Mucosa of descending colon (tissue), 3 donors: ENCODE measurements at regions not wholly inside any gene's neighbourhood (a gene's known extent, or its start where the extent isn't known, plus 50 kb on each side); places are given as distances from the start of the nearest gene placed in this dataset.

Experiments used
- ATAC-seq: fragments of 200-7000 bp; cut with Tn5 transposase; one replicate; pipeline ENCODE4 v1.9.1; 2020; ENCODE audit warnings: mild to moderate bottlenecking, moderate library complexity
- DNase-seq, 3 donors: peaks; one replicate each; pipeline ENCODE4 v3.0.0-alpha.2; 2020
- H3K36me3 ChIP-seq: fragments of 200-600 bp; one replicate; pipeline ENCODE4 v1.8.0; 2021; ENCODE audit warnings: low read depth, mild to moderate bottlenecking
- H3K4me1 ChIP-seq: fragments of 200-600 bp; one replicate; pipeline ENCODE4 v1.8.0; 2021; ENCODE audit warnings: low read depth, mild to moderate bottlenecking
- H3K4me3 ChIP-seq: fragments of 200-600 bp; one replicate; pipeline ENCODE4 v1.8.0; 2021; ENCODE audit warnings: mild to moderate bottlenecking
- H3K9me3 ChIP-seq: fragments of 200-600 bp; one replicate; pipeline ENCODE4 v1.8.0; 2021; ENCODE audit warnings: mild to moderate bottlenecking
- CTCF ChIP-seq: fragments of 200-600 bp; IDR thresholded peaks from one replicate; pipeline ENCODE4 v1.8.0; 2022; ENCODE audit warnings: antibody characterized with exemption, mild to moderate bottlenecking
- intact Hi-C, 2 donors: fragments of 100-400 bp; cut with DNase I in 1 of 2; cut with micrococcal nuclease in 1 of 2; formaldehyde crosslinking; loops; one replicate each; pipeline versions ENCODE4 v1.11.0 to v1.11.1; 2022; cut with DNase I, micrococcal nuclease
- donor health status: DM: no; HTN: no; CAD: no; lungs with moderate emphysema.
- donor health status: DM: no; HTN: no; CAD: no.
- donor health status: DM: no; HTN: yes; CAD: no.

GRCh38 chr13:73607489-73608156 lies 526.6 kb downstream of the KLF12 start:
- Histone ChIP-seq H3K9me3 (no peaks in the 10 kb centered on the region), H3K4me3 (no peak overlapping the region), H3K36me3 (no peaks in the 10 kb centered on the region), H3K4me1 (peaks cover 11% of the 10 kb centered on the region)
- intact Hi-C loops = no loop called here
- ATAC-seq = no peak
- no peak for TF ChIP-seq CTCF
- DNase-seq = no peak

GRCh38 chr13:73603646-73604045 lies 530.6 kb downstream of the KLF12 start:
- Histone ChIP-seq H3K4me1 (no peaks in the 10 kb centered on the region), H3K36me3 (no peaks in the 10 kb centered on the region), H3K9me3 (no peaks in the 10 kb centered on the region), H3K4me3 (no peak overlapping the region)
- intact Hi-C loops = no loop called here
- no peak for TF ChIP-seq CTCF
- DNase-seq = no peak
- no peak for ATAC-seq

- Histone ChIP-seq H3K9me3 (no peaks in the 10 kb centered on the region), H3K4me3 (no peak overlapping the region), H3K36me3 (no peaks in the 10 kb centered on the region), H3K4me1 (no peaks in the 10 kb centered on the region)
- ATAC-seq (no peak), DNase-seq (no peak)
- TF ChIP-seq CTCF = no peak
- intact Hi-C loops = no loop called here
These were observed 531.9 kb downstream of the KLF12 start for GRCh38 chr13:73602295-73602694.

- H3K4me1 ChIP-seq = no peaks in the 10 kb centered on the region
- no peaks in the 10 kb centered on the region for H3K9me3 ChIP-seq
- no peaks in the 10 kb centered on the region for H3K36me3 ChIP-seq
- intact Hi-C loops = no loop called here
- no peak for TF ChIP-seq CTCF
- ATAC-seq (no peak), DNase-seq (no peak)
- H3K4me3 ChIP-seq = no peak overlapping the region
These were observed 532.5 kb downstream of the KLF12 start for GRCh38 chr13:73601708-73602107.

GRCh38 chr13:73599232-73600128 lies 534.7 kb downstream of the KLF12 start:
- Histone ChIP-seq H3K9me3 (no peaks in the 10 kb centered on the region), H3K4me1 (no peaks in the 10 kb centered on the region), H3K36me3 (no peaks in the 10 kb centered on the region), H3K4me3 (no peak overlapping the region)
- TF ChIP-seq CTCF = no peak
- ATAC-seq = no peak
- no peak for DNase-seq
- intact Hi-C loops = no loop called here
